ENCODE measurements at regions not wholly inside any gene's neighbourhood (a gene's known extent, or its start where the extent isn't known, plus 50 kb on each side); places are given as distances from the start of the nearest gene placed in this dataset.

- FAIRE-seq (no peak), DNase-seq (ENCODE audit: insufficient read length, low spot score) (no peak)
- TF ChIP-seq POU2F2 (IDR thresholded peaks at IDR 0.05; ENCODE audit: low read depth, low read length) (no peak), TAF1 (IDR thresholded peaks at IDR 0.05; ENCODE audit: low read depth, low read length) (no peak)
These were observed 237.8 kb downstream of the TRAM1L1 start for GRCh38 chr4:116847616-116848015.

- FAIRE-seq = no peak
These were observed 245.6 kb downstream of the TRAM1L1 start for GRCh38 chr4:116839826-116840225.

GRCh38 chr4:116838609-116839008, 246.8 kb downstream of the TRAM1L1 start:
- TF ChIP-seq TAF1 (IDR thresholded peaks at IDR 0.05; ENCODE audit: low read depth, low read length) = no peak
- no peak for TF ChIP-seq PAX5 (IDR thresholded peaks at IDR 0.05; ENCODE audit: insufficient read depth, low read length, severe bottlenecking)
- TF ChIP-seq POLR2A (IDR thresholded peaks at IDR 0.05; ENCODE audit: low read depth, low read length) = no peak
- TF ChIP-seq POLR2AphosphoS5 (IDR thresholded peaks at IDR 0.05; ENCODE audit: low read depth, low read length) = no peak
- no peak for TF ChIP-seq SPI1 (IDR thresholded peaks at IDR 0.05; ENCODE audit: low read depth, low read length)
- no peak for FAIRE-seq
- DNase-seq (ENCODE audit: insufficient read length, low spot score) = no peak

More at GRCh38 chr4:116839826-116840225, 245.6 kb downstream of the TRAM1L1 start:
- DNase-seq (ENCODE audit: insufficient read length, low spot score) = no peak
- no peak for TF ChIP-seq TAF1 (IDR thresholded peaks at IDR 0.05; ENCODE audit: low read depth, low read length)
- no peak for TF ChIP-seq PAX5 (IDR thresholded peaks at IDR 0.05; ENCODE audit: insufficient read depth, low read length, severe bottlenecking)
- no peak for TF ChIP-seq POLR2A (IDR thresholded peaks at IDR 0.05; ENCODE audit: low read depth, low read length)
- no peak for TF ChIP-seq POU2F2 (IDR thresholded peaks at IDR 0.05; ENCODE audit: low read depth, low read length)
- no peak for TF ChIP-seq POLR2AphosphoS5 (IDR thresholded peaks at IDR 0.05; ENCODE audit: low read depth, low read length)
- TF ChIP-seq SPI1 (IDR thresholded peaks at IDR 0.05; ENCODE audit: low read depth, low read length) = no peak

GRCh38 chr4:116829187-116829586, 256.2 kb downstream of the TRAM1L1 start:
- DNase-seq (ENCODE audit: insufficient read length, low spot score) = no peak
- FAIRE-seq = no peak
- TF ChIP-seq POLR2AphosphoS5 (IDR thresholded peaks at IDR 0.05; ENCODE audit: low read depth, low read length) (no peak), POU2F2 (IDR thresholded peaks at IDR 0.05; ENCODE audit: low read depth, low read length) (no peak), TAF1 (IDR thresholded peaks at IDR 0.05; ENCODE audit: low read depth, low read length) (no peak), POLR2A (IDR thresholded peaks at IDR 0.05; ENCODE audit: low read depth, low read length) (no peak), SPI1 (IDR thresholded peaks at IDR 0.05; ENCODE audit: low read depth, low read length) (no peak), PAX5 (IDR thresholded peaks at IDR 0.05; ENCODE audit: insufficient read depth, low read length, severe bottlenecking) (no peak)

- TF ChIP-seq PAX5 (IDR thresholded peaks at IDR 0.05; ENCODE audit: insufficient read depth, low read length, severe bottlenecking) (no peak), POU2F2 (IDR thresholded peaks at IDR 0.05; ENCODE audit: low read depth, low read length) (no peak), POLR2A (IDR thresholded peaks at IDR 0.05; ENCODE audit: low read depth, low read length) (no peak), TAF1 (IDR thresholded peaks at IDR 0.05; ENCODE audit: low read depth, low read length) (no peak), SPI1 (IDR thresholded peaks at IDR 0.05; ENCODE audit: low read depth, low read length) (no peak), POLR2AphosphoS5 (IDR thresholded peaks at IDR 0.05; ENCODE audit: low read depth, low read length) (no peak)
- FAIRE-seq (no peak), DNase-seq (ENCODE audit: insufficient read length, low spot score) (no peak)
These were observed 261.2 kb downstream of the TRAM1L1 start for GRCh38 chr4:116824172-116824571.

- DNase-seq (ENCODE audit: insufficient read length, low spot score) (no peak), FAIRE-seq (no peak)
- no peak for TF ChIP-seq PAX5 (IDR thresholded peaks at IDR 0.05; ENCODE audit: insufficient read depth, low read length, severe bottlenecking)
- no peak for TF ChIP-seq SPI1 (IDR thresholded peaks at IDR 0.05; ENCODE audit: low read depth, low read length)
- no peak for TF ChIP-seq POLR2A (IDR thresholded peaks at IDR 0.05; ENCODE audit: low read depth, low read length)
- no peak for TF ChIP-seq POU2F2 (IDR thresholded peaks at IDR 0.05; ENCODE audit: low read depth, low read length)
- TF ChIP-seq TAF1 (IDR thresholded peaks at IDR 0.05; ENCODE audit: low read depth, low read length) = no peak
- TF ChIP-seq POLR2AphosphoS5 (IDR thresholded peaks at IDR 0.05; ENCODE audit: low read depth, low read length) = no peak
These were observed 273.6 kb downstream of the TRAM1L1 start for GRCh38 chr4:116811730-116812129.

- TF ChIP-seq POU2F2 (IDR thresholded peaks at IDR 0.05; ENCODE audit: low read depth, low read length) (no peak), PAX5 (IDR thresholded peaks at IDR 0.05; ENCODE audit: insufficient read depth, low read length, severe bottlenecking) (no peak), TAF1 (IDR thresholded peaks at IDR 0.05; ENCODE audit: low read depth, low read length) (no peak), POLR2A (IDR thresholded peaks at IDR 0.05; ENCODE audit: low read depth, low read length) (no peak), SPI1 (IDR thresholded peaks at IDR 0.05; ENCODE audit: low read depth, low read length) (no peak), POLR2AphosphoS5 (IDR thresholded peaks at IDR 0.05; ENCODE audit: low read depth, low read length) (no peak)
- FAIRE-seq (no peak), DNase-seq (ENCODE audit: insufficient read length, low spot score) (no peak)
These were observed 289.4 kb downstream of the TRAM1L1 start for GRCh38 chr4:116796022-116796421.

GRCh38 chr4:116788723-116789122, 296.7 kb downstream of the TRAM1L1 start:
- no peak for FAIRE-seq
- no peak for DNase-seq (ENCODE audit: insufficient read length, low spot score)
- TF ChIP-seq PAX5 (IDR thresholded peaks at IDR 0.05; ENCODE audit: insufficient read depth, low read length, severe bottlenecking) (no peak), POLR2A (IDR thresholded peaks at IDR 0.05; ENCODE audit: low read depth, low read length) (no peak), TAF1 (IDR thresholded peaks at IDR 0.05; ENCODE audit: low read depth, low read length) (no peak), POLR2AphosphoS5 (IDR thresholded peaks at IDR 0.05; ENCODE audit: low read depth, low read length) (no peak), SPI1 (IDR thresholded peaks at IDR 0.05; ENCODE audit: low read depth, low read length) (no peak)

GRCh38 chr4:116755051-116755450, 330.3 kb downstream of the TRAM1L1 start:
- TF ChIP-seq SPI1 (IDR thresholded peaks at IDR 0.05; ENCODE audit: low read depth, low read length) (no peak), POLR2AphosphoS5 (IDR thresholded peaks at IDR 0.05; ENCODE audit: low read depth, low read length) (no peak), POLR2A (IDR thresholded peaks at IDR 0.05; ENCODE audit: low read depth, low read length) (no peak), POU2F2 (IDR thresholded peaks at IDR 0.05; ENCODE audit: low read depth, low read length) (no peak), TAF1 (IDR thresholded peaks at IDR 0.05; ENCODE audit: low read depth, low read length) (no peak), PAX5 (IDR thresholded peaks at IDR 0.05; ENCODE audit: insufficient read depth, low read length, severe bottlenecking) (no peak)
- DNase-seq (ENCODE audit: insufficient read length, low spot score) (no peak), FAIRE-seq (no peak)

GRCh38 chr4:116752027-116752426, 333.3 kb downstream of the TRAM1L1 start:
- DNase-seq (ENCODE audit: insufficient read length, low spot score) (no peak), FAIRE-seq (no peak)
- TF ChIP-seq SPI1 (IDR thresholded peaks at IDR 0.05; ENCODE audit: low read depth, low read length) (no peak), PAX5 (IDR thresholded peaks at IDR 0.05; ENCODE audit: insufficient read depth, low read length, severe bottlenecking) (no peak), POLR2AphosphoS5 (IDR thresholded peaks at IDR 0.05; ENCODE audit: low read depth, low read length) (no peak), POLR2A (IDR thresholded peaks at IDR 0.05; ENCODE audit: low read depth, low read length) (no peak), TAF1 (IDR thresholded peaks at IDR 0.05; ENCODE audit: low read depth, low read length) (no peak), POU2F2 (IDR thresholded peaks at IDR 0.05; ENCODE audit: low read depth, low read length) (no peak)

Data from GM12891 (cell line).